ENCODE measurements at regions not wholly inside any gene's neighbourhood (a gene's known extent, or its start where the extent isn't known, plus 50 kb on each side); places are given as distances from the start of the nearest gene placed in this dataset.

DNA sequence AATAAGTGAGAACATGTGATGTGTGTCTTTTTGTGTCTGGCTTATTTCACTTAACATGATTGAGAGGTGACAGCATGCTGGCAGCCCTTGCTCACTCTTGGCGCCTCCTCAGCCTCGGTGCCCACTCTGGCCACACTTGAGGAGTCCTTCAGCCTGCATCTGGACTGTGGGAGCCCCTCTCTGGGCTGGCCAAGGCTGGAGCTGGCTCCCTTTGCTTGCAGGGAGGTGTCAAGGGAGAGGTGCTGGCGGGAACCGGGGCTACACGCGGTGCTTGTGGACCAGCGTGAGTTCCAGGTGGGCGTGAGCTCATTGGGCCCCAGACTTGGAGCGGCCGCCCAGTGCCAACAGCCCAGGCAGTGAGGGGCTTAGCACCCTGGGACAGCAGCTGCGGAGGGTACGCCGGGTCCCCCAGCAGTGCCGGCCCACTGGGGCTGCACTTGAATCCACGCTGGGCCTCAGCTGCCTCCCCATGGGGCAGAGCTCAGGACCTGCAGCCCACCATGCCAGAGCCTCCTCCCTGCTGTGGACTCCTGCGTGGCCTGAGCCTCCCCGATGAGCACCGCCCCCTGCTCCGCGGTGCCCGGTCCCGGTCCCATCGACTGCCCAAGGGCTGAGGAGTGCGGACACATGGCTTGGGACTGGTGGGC, 658.6 kb downstream of the GRXCR1 start:
- TF ChIP-seq, protein P1, sequence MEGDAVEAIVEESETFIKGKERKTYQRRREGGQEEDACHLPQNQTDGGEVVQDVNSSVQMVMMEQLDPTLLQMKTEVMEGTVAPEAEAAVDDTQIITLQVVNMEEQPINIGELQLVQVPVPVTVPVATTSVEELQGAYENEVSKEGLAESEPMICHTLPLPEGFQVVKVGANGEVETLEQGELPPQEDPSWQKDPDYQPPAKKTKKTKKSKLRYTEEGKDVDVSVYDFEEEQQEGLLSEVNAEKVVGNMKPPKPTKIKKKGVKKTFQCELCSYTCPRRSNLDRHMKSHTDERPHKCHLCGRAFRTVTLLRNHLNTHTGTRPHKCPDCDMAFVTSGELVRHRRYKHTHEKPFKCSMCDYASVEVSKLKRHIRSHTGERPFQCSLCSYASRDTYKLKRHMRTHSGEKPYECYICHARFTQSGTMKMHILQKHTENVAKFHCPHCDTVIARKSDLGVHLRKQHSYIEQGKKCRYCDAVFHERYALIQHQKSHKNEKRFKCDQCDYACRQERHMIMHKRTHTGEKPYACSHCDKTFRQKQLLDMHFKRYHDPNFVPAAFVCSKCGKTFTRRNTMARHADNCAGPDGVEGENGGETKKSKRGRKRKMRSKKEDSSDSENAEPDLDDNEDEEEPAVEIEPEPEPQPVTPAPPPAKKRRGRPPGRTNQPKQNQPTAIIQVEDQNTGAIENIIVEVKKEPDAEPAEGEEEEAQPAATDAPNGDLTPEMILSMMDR (IDR thresholded peaks at IDR 0.05): no peak
- TF ChIP-seq POLR2A (IDR thresholded peaks at IDR 0.05): no peak
